Thyroid gland (tissue), 4 donors: ENCODE measurements at regions not wholly inside any gene's neighbourhood (a gene's known extent, or its start where the extent isn't known, plus 50 kb on each side); places are given as distances from the start of the nearest gene placed in this dataset.

Experiments
- POLR2A ChIP-seq, 2 donors: fragments of 450-650 bp; IDR thresholded peaks; one replicate each; pipeline ENCODE4 v1.6.1; 2017; ENCODE audit warnings: antibody characterized with exemption in 2 of 2, mild to moderate bottlenecking in 2 of 2, moderate library complexity in 1 of 2
- TF ChIP-seq, protein P1 (sequence below), 6 experiments: fragments of 200-600 bp in 3 of 6; fragments of 450-650 bp in 3 of 6; sonication (generic) in 3 of 6; IDR thresholded peaks; one replicate each; pipeline ENCODE4 v1.5.1; 2016 to 2019; ENCODE audit warnings: antibody characterized with exemption in 6 of 6, mild to moderate bottlenecking in 2 of 6, inconsistent platforms in 1 of 6, moderate library complexity in 1 of 6

DNA sequence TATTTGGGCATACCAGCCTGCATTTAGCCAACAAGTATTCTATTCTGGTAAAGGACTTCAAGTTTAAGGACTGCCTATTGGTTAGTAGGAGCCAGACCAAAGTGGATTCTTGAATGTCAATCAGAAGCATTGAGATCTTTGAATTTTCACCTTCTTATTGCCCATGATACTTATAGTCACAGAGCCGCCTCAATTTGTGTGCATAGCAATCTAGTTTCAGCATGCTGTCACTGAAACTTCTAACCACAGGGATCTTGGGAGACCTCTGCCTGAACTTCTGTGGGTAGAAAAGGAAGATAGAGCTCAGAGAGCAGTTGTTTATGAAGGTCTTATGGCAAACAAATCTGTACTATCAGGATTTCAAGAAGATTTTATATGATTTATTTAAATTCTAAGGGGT is 501.4 kb upstream of the USP24 start:
- no peak for TF ChIP-seq POLR2A (IDR thresholded peaks at IDR 0.05)
- TF ChIP-seq, protein P1, sequence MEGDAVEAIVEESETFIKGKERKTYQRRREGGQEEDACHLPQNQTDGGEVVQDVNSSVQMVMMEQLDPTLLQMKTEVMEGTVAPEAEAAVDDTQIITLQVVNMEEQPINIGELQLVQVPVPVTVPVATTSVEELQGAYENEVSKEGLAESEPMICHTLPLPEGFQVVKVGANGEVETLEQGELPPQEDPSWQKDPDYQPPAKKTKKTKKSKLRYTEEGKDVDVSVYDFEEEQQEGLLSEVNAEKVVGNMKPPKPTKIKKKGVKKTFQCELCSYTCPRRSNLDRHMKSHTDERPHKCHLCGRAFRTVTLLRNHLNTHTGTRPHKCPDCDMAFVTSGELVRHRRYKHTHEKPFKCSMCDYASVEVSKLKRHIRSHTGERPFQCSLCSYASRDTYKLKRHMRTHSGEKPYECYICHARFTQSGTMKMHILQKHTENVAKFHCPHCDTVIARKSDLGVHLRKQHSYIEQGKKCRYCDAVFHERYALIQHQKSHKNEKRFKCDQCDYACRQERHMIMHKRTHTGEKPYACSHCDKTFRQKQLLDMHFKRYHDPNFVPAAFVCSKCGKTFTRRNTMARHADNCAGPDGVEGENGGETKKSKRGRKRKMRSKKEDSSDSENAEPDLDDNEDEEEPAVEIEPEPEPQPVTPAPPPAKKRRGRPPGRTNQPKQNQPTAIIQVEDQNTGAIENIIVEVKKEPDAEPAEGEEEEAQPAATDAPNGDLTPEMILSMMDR (IDR thresholded peaks at IDR 0.05) = no peak
